IPS-18c (cell line): ENCODE measurements at regions not wholly inside any gene's neighbourhood (a gene's known extent, or its start where the extent isn't known, plus 50 kb on each side); places are given as distances from the start of the nearest gene placed in this dataset.

Source experiments
- H3K4me3 ChIP-seq: 2 replicates; pipeline ENCODE4 v1.7.0; 2013; ENCODE audit warnings: low read depth, mild to moderate bottlenecking, low read length, moderate library complexity; ENCODE audit not compliant: insufficient read depth
- H3K9me3 ChIP-seq: one replicate; pipeline ENCODE4 v1.6.1; 2013; ENCODE audit warnings: mild to moderate bottlenecking, low read length, moderate library complexity; ENCODE audit not compliant: control insufficient read depth, insufficient read depth

- H3K9me3 ChIP-seq = no peaks in the 10 kb centered on the region
- no peak overlapping the region for H3K4me3 ChIP-seq
Observed at GRCh38 chrX:10781847-10782530, 161.6 kb upstream of the MID1 start.

- Histone ChIP-seq H3K9me3 (no peaks in the 10 kb centered on the region), H3K4me3 (no peak overlapping the region)
Observed at GRCh38 chrX:10783451-10783995, 163.1 kb upstream of the MID1 start.

- peaks cover 2% of the 10 kb centered on the region for H3K9me3 ChIP-seq
- no peak overlapping the region for H3K4me3 ChIP-seq
Observed at GRCh38 chrX:10787264-10787663, 166.9 kb upstream of the MID1 start.

DNA sequence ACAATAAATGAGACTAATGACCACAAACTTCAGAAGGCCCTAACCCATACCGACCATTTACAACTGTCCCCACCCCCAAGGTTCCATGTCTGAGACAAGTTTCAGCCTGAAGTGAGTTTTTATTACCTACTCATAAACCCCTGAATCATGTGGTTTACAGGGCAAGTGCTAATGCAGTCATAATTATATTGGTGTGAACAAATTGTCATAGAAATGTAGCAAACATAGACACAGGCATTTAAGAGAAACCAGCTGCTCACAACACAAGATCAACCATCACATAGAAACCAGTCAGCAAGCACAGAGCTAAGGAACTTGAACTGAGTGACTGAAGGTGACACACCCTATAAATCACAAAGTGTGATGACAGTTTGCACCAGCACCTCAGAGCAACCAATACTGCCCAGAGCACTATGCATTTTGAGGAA is 173.8 kb upstream of the MID1 start:
- Histone ChIP-seq H3K4me3 (no peak overlapping the region), H3K9me3 (peaks cover 12% of the 10 kb centered on the region)

DNA sequence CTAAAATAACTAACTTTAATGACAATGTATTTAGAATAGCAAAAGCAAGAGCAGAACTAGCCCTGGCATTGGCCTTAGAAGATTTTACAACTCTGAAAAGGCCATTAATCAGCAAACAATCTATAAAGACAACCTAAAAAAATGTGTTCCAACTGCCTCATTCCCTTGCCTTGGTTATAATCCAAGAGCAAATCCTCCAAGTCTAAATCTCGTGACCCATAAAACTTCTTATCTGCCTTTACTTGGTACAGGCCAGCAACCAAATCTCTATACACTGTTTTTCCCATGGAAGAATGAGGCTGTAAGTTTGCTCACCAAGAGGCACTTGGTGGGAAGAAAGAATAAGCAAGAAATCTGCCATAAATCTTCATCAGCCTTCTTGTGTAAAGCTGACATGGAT is 175.3 kb upstream of the MID1 start:
- Histone ChIP-seq H3K4me3 (no peak overlapping the region), H3K9me3 (peaks cover 13% of the 10 kb centered on the region)

DNA sequence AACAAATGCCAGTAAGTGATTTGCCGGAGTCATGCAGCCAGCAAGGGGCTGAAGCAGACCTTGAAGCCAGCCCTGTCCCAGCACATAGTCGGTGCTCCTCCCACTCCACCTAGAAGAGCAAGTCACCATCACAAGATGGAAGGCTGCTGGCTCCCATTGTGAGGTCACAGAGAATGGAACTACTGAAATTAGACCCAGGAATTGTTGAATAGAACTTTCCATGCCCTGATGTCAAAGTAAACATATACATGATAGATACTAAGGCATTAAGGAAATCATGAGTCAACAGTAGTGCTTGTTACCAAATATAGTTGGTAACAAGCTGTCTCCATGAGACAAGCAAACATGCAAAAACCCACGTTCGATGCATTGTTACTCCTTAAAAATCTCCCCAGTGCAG is 177.1 kb upstream of the MID1 start:
- Histone ChIP-seq H3K9me3 (peaks cover 13% of the 10 kb centered on the region), H3K4me3 (no peak overlapping the region)

GRCh38 chrX:10798041-10798440 is 177.7 kb upstream of the MID1 start:
- Histone ChIP-seq H3K4me3 (no peak overlapping the region), H3K9me3 (peaks cover 13% of the 10 kb centered on the region)

DNA sequence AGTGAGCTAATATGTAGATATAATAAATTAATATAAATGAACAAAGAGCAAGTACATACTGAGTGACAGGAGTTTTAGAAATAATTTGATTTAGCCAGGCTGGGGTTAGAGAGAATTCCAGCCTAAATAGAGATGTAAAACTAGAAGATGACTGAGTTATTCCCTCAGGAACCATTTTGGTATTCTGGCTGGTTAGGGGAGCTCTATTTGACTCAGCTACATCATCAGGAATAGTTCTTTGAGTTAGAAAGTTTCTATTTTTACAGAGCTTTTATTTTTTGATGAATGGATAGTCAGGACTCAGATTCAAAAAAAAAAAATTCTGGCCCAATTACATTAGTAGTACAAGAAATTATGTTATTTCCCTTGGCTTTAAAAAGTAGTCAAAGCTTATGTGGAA is 180.4 kb upstream of the MID1 start:
- Histone ChIP-seq H3K9me3 (peaks cover 9% of the 10 kb centered on the region), H3K4me3 (no peak overlapping the region)

DNA sequence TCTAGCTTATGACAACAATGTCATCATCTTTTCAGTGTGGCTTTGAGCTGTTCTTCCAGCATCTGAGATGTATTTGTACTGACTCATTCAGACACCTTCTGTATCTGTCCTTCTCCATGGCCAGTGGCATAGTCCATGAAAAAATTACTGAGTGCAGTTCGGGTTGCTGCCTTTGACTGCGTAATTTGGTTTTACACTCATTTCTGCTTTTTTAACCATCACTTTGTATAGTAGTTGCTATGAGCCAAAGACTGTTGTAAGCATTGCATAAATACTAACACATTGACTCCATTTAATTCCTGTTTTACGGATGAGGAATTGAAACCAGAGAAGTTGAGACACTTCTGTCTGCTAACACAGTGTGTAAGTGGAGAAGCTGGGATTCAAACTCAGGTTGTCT is 190.7 kb upstream of the MID1 start:
- no peak overlapping the region for H3K4me3 ChIP-seq
- peaks cover 4% of the 10 kb centered on the region for H3K9me3 ChIP-seq

DNA sequence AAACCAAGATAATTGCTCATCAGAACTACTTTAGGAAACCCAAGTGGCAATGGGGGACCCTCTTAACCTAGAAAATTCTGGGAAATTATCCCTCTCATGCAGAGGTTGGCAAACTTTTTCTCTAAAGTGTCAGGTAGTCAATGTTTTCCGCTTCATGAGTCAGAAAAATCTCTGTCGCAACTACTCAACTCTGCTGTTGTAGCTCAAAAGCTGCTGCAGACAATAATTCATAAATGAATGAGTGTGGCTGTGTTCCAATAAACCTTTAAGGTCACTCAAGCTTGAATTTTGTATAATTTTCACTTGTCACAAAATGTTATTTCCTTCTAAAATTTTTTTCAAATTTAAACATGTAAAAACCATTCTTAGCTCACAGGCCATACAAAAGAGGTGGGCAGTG is 193.4 kb upstream of the MID1 start:
- Histone ChIP-seq H3K4me3 (no peak overlapping the region), H3K9me3 (peaks cover 2% of the 10 kb centered on the region)

- Histone ChIP-seq H3K4me3 (no peak overlapping the region), H3K9me3 (no peaks in the 10 kb centered on the region)
Observed at GRCh38 chrX:10818651-10819050, 198.3 kb upstream of the MID1 start.

DNA sequence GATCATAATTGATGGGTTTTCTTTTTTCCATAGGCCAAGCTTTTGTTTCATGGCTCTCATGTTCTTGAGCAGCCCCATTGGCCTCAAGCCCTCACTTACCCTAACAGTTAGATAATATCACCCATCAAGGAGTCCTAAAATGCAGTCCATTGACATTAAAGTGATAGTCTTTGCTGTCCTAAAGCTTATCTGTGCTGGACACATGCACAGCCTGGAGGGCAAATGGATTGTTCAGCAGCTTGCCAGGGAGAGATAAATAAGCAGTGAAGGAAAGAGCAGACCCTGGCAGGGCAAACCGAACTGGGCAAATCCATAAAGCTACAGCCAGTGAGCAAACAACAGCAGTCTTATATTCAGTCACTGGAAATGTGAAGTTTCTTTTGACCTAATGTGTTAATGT is 199.6 kb upstream of the MID1 start:
- H3K9me3 ChIP-seq = no peaks in the 10 kb centered on the region
- H3K4me3 ChIP-seq = no peak overlapping the region

- Histone ChIP-seq H3K9me3 (no peaks in the 10 kb centered on the region), H3K4me3 (no peak overlapping the region)
Observed at GRCh38 chrX:10821293-10821692, 200.9 kb upstream of the MID1 start.

DNA sequence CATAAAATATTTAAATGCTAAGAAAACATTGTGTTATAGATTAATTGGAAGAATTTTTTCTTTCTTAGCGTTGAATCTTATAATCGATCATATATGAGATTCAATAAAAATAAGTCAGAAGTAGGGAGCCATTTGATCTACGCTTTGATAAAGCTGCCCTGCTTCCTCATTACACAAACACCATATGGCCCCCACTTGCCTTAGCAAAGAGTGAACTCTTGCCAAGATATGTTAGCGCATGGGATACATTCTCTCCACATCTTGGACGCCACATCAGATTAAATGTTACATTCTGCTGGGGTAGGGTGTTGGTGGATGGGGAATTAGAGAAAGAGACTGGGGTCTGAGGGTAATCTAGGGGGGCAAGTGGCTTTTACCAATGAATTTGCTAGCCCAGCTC is 207.7 kb upstream of the MID1 start:
- no peak overlapping the region for H3K4me3 ChIP-seq
- no peaks in the 10 kb centered on the region for H3K9me3 ChIP-seq

- H3K4me3 ChIP-seq = no peak overlapping the region
- no peaks in the 10 kb centered on the region for H3K9me3 ChIP-seq
Observed at GRCh38 chrX:10828640-10829039, 208.3 kb upstream of the MID1 start.

- no peaks in the 10 kb centered on the region for H3K9me3 ChIP-seq
- H3K4me3 ChIP-seq = no peak overlapping the region
Observed at GRCh38 chrX:10831716-10832502, 211.5 kb upstream of the MID1 start.

DNA sequence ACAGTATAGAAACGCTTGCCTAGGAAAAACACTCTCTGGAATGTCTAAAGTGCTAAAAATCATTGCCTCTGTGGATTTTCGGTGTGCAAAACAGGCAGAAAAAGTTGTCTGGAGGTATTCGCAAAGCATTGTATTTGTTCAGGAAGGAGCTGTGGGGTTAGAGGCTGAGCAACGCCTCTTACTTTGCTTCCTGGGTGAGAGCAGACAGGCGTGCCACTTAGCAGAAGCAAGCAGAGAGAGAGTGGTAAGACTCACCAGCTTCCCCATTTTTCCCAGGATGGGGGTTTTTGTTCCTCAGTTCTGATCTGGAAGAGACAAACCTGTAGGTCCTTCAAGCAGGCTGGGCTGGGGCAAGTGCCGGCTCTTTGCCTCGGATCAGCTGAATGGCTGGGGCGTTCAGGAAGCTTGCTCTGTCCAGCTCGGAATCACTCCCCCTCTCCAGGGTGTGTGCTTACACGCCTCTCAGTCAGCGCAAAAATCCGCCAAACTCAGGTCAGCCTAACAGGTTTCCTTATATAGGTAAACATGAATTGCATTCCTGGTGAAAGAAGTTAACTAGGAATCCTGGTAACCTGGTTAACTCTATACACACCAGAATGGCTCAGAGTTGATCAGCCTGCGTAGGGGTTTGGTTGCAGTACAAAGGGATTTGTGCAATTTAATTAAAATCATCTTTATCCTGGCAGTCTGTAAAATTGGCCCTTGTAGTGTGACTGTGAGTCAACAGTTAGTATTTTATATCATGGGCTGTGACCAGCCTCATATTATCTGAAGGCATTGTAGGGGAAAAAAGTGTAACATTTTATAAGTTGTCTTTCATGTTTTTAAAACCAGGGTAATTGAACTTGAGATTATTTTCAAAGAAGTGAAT is 213.1 kb upstream of the MID1 start:
- H3K9me3 ChIP-seq = no peaks in the 10 kb centered on the region
- 0 out of 2 replicates have a peak overlapping the region, but pooled peaks have one; percentile 10 for H3K4me3 ChIP-seq
